Activated CD8-positive, alpha-beta T cell treated with anti-CD3 and anti-CD28 coated beads for 36 hours (primary cell): ENCODE measurements at regions not wholly inside any gene's neighbourhood (a gene's known extent, or its start where the extent isn't known, plus 50 kb on each side); places are given as distances from the start of the nearest gene placed in this dataset.
A peak's percentile ranks its signal among the peaks of the same experiment; 100 is the strongest.

Experiments used
- ATAC-seq: fragments of 200-7000 bp; cut with Tn5 transposase; one replicate; pipeline ENCODE4 v1.10.0; 2021; ENCODE audit warnings: mild to moderate bottlenecking, moderate library complexity
- CTCF ChIA-PET: fragments of 350-600 bp; sonication (Branson Sonifier 250); formaldehyde crosslinking; loops from one replicate; lab custom pipeline; 2021; ENCODE audit warnings: antibody characterized with exemption; lab: Charles Lee
- POLR2A ChIA-PET: fragments of 350-600 bp; sonication (Branson Sonifier 250); formaldehyde crosslinking; loops from one replicate; lab custom pipeline; 2021; ENCODE audit warnings: antibody characterized with exemption; lab: Charles Lee
- DNase-seq: peaks from one replicate; pipeline ENCODE4 v3.0.0-alpha.2; 2020
- H3K27ac Mint-ChIP-seq: one replicate; pipeline ENCODE4 v1.8.0; 2021; ENCODE audit warnings: mild to moderate bottlenecking, mixed read lengths
- H3K27me3 Mint-ChIP-seq: one replicate; pipeline ENCODE4 v1.8.0; 2021; ENCODE audit warnings: mixed read lengths
- H3K36me3 Mint-ChIP-seq: one replicate; pipeline ENCODE4 v1.8.0; 2021; ENCODE audit warnings: low read depth, mixed read lengths
- H3K4me1 Mint-ChIP-seq: one replicate; pipeline ENCODE4 v1.8.0; 2021; ENCODE audit warnings: low read depth, mixed read lengths
- H3K4me3 Mint-ChIP-seq: one replicate; pipeline ENCODE4 v1.8.0; 2021; ENCODE audit warnings: mild to moderate bottlenecking, moderate library complexity, mixed read lengths
- H3K9me3 Mint-ChIP-seq: one replicate; pipeline ENCODE4 v1.8.0; 2021; ENCODE audit warnings: mixed read lengths
- CTCF ChIP-seq: fragments of 200-600 bp; IDR thresholded peaks from one replicate; pipeline ENCODE4 v1.8.0; 2022; ENCODE audit warnings: antibody characterized with exemption, mild to moderate bottlenecking
- intact Hi-C: fragments of 100-400 bp; cut with micrococcal nuclease; formaldehyde crosslinking; loops from one replicate; pipeline ENCODE4 v1.10.0; 2022

GRCh38 chr1:4047666-4048065, 147.6 kb upstream of the C1orf174 start:
- Mint-ChIP-seq H3K9me3 (no peaks in the 10 kb centered on the region), H3K4me3 (no peak overlapping the region), H3K27ac (no peak overlapping the region), H3K36me3 (no peaks in the 10 kb centered on the region), H3K4me1 (peaks cover 14% of the 10 kb centered on the region), H3K27me3 (peaks cover 3% of the 10 kb centered on the region)
- no peak for DNase-seq
- intact Hi-C loops: no loop called here
- ChIA-PET POLR2A (no interaction called here), CTCF (no interaction called here)
- no peak for TF ChIP-seq CTCF
- ATAC-seq: no peak

- no peak for ATAC-seq
- Mint-ChIP-seq H3K27me3 (peaks cover 5% of the 10 kb centered on the region), H3K4me3 (no peak overlapping the region), H3K27ac (no peak overlapping the region), H3K4me1 (peaks cover 14% of the 10 kb centered on the region), H3K9me3 (no peaks in the 10 kb centered on the region), H3K36me3 (no peaks in the 10 kb centered on the region)
- ChIA-PET CTCF (no interaction called here), POLR2A (no interaction called here)
- intact Hi-C loops: no loop called here
- no peak for TF ChIP-seq CTCF
- no peak for DNase-seq
Measured at GRCh38 chr1:4048076-4048475, 148.0 kb upstream of the C1orf174 start.

GRCh38 chr1:4048921-4049320, 148.8 kb upstream of the C1orf174 start:
- intact Hi-C loops: no loop called here
- Mint-ChIP-seq H3K4me3 (no peak overlapping the region), H3K27ac (no peak overlapping the region), H3K27me3 (peaks cover 5% of the 10 kb centered on the region), H3K9me3 (no peaks in the 10 kb centered on the region), H3K36me3 (no peaks in the 10 kb centered on the region), H3K4me1 (peaks cover 14% of the 10 kb centered on the region)
- ATAC-seq: no peak
- CTCF ChIA-PET: no interaction called here
- no peak for TF ChIP-seq CTCF
- POLR2A ChIA-PET: no interaction called here
- DNase-seq: no peak

GRCh38 chr1:4050998-4051397, 150.9 kb upstream of the C1orf174 start:
- no peak overlapping the region for H3K27ac Mint-ChIP-seq
- ATAC-seq (no peak), DNase-seq (no peak)
- ChIA-PET POLR2A (no interaction called here), CTCF (no interaction called here)
- no peaks in the 10 kb centered on the region for H3K36me3 Mint-ChIP-seq
- peaks cover 5% of the 10 kb centered on the region for H3K27me3 Mint-ChIP-seq
- peaks cover 14% of the 10 kb centered on the region for H3K4me1 Mint-ChIP-seq
- no peak for TF ChIP-seq CTCF
- H3K4me3 Mint-ChIP-seq: no peak overlapping the region
- H3K9me3 Mint-ChIP-seq: no peaks in the 10 kb centered on the region
- intact Hi-C loops: no loop called here

- Mint-ChIP-seq H3K27ac (no peak overlapping the region), H3K9me3 (no peaks in the 10 kb centered on the region), H3K4me3 (no peak overlapping the region), H3K4me1 (peaks cover 4% of the 10 kb centered on the region), H3K36me3 (no peaks in the 10 kb centered on the region), H3K27me3 (peaks cover 5% of the 10 kb centered on the region)
- intact Hi-C loops: no loop called here
- ChIA-PET POLR2A (no interaction called here), CTCF (no interaction called here)
- no peak for TF ChIP-seq CTCF
- DNase-seq (peak; percentile 11), ATAC-seq (no peak)
Measured at GRCh38 chr1:4052657-4053056, 152.6 kb upstream of the C1orf174 start.
